Endothelial cell of umbilical vein (primary cell): ENCODE measurements at regions not wholly inside any gene's neighbourhood (a gene's known extent, or its start where the extent isn't known, plus 50 kb on each side); places are given as distances from the start of the nearest gene placed in this dataset.

Experiments
- BruUV-seq: library from RNA; stranded (reverse); fragments of 400-500 nt; replicated peaks from 2 replicates; lab custom pipeline; 2021; lab: Mats Ljungman, UMichigan
- CTCF ChIA-PET: fragments of 300-600, 350-600 bp; sonication (Branson Sonifier 250); formaldehyde crosslinking; loops from one replicate; lab custom pipeline; 2021; ENCODE audit warnings: antibody characterized with exemption, inconsistent platforms; lab: Charles Lee
- POLR2A ChIA-PET: fragments of 300-600, 350-600 bp; sonication (Branson Sonifier 250); formaldehyde crosslinking; loops from one replicate; lab custom pipeline; 2021; ENCODE audit warnings: antibody characterized with exemption, inconsistent platforms; lab: Charles Lee
- DNase-seq: peaks from one replicate; pipeline ENCODE4 v3.0.0-alpha.2; 2011; ENCODE audit warnings: low read depth, low spot score
- FAIRE-seq: peaks from 2 replicates; lab custom pipeline; 2011; peaks lifted over from hg19 to GRCh38; lab: Jason Lieb, UNC
- H2AFZ ChIP-seq: 2 replicates; pipeline ENCODE4 v1.6.0; 2012; ENCODE audit warnings: low read depth, low read length, control low read depth, inconsistent platforms
- H3K27ac ChIP-seq: 2 replicates; pipeline ENCODE4 v1.5.1; 2011; ENCODE audit warnings: low read depth, mild to moderate bottlenecking, control low read depth, low read length, moderate library complexity; ENCODE audit not compliant: insufficient read depth
- H3K27me3 ChIP-seq, 2 experiments: 2 replicates each; pipeline versions ENCODE4 v1.6.0 to v1.6.1; 2011; ENCODE audit warnings: low read length in 2 of 2, mixed read lengths in 1 of 2; ENCODE audit not compliant: control insufficient read depth in 2 of 2, insufficient read depth in 2 of 2
- H3K36me3 ChIP-seq, 2 experiments: 2 replicates in 1 of 2; 3 replicates in 1 of 2; pipeline ENCODE4 v1.5.1; 2011; ENCODE audit warnings: low read length in 2 of 2, mild to moderate bottlenecking in 1 of 2, moderate library complexity in 1 of 2; ENCODE audit not compliant: control insufficient read depth in 2 of 2, insufficient read depth in 2 of 2; ENCODE audit errors: extremely low read depth in 1 of 2
- H3K4me1 ChIP-seq: 3 replicates; pipeline ENCODE4 v1.5.1; 2011; ENCODE audit warnings: mild to moderate bottlenecking, low read length; ENCODE audit not compliant: control insufficient read depth, insufficient read depth; ENCODE audit errors: extremely low read depth
- H3K4me2 ChIP-seq: 2 replicates; pipeline ENCODE4 v1.6.1; 2011; ENCODE audit warnings: low read length, control low read depth, mixed read lengths; ENCODE audit not compliant: insufficient read depth
- H3K4me3 ChIP-seq, 3 experiments: fragments of 200-600 bp in 1 of 3; sonication (generic), shearing (Covaris generic) in 1 of 3; replicated peaks in 1 of 3; 2 replicates each; pipeline ENCODE4 v1.5.1; 2011 to 2016; ENCODE audit warnings: control low read depth in 3 of 3, low read length in 3 of 3, mild to moderate bottlenecking in 2 of 3, inconsistent platforms in 1 of 3, low read depth in 1 of 3, moderate library complexity in 1 of 3; ENCODE audit not compliant: insufficient read depth in 1 of 3
- H3K79me2 ChIP-seq: 2 replicates; pipeline ENCODE4 v1.6.0; 2012; ENCODE audit warnings: low read length, inconsistent platforms; ENCODE audit not compliant: control insufficient read depth, insufficient read depth
- H3K9ac ChIP-seq: replicated peaks from 2 replicates; pipeline ENCODE3; 2011; ENCODE audit warnings: low read length, control low read depth; ENCODE audit not compliant: insufficient read depth; ENCODE audit errors: extremely low read depth
- H3K9me1 ChIP-seq: replicated peaks from 3 replicates; pipeline ENCODE4 v1.6.0; 2011; ENCODE audit warnings: mild to moderate bottlenecking, low read length; ENCODE audit not compliant: control insufficient read depth, insufficient read depth; ENCODE audit errors: extremely low read depth
- H3K9me3 ChIP-seq: replicated peaks from 2 replicates; pipeline ENCODE4 v1.5.1; 2012; ENCODE audit warnings: low read length, inconsistent platforms; ENCODE audit not compliant: control insufficient read depth, insufficient read depth
- H4K20me1 ChIP-seq: replicated peaks from 2 replicates; pipeline ENCODE3; 2011; ENCODE audit warnings: mild to moderate bottlenecking, low read length; ENCODE audit not compliant: control insufficient read depth, insufficient read depth; ENCODE audit errors: extremely low read depth
- CTCF ChIP-seq, 2 donors: IDR thresholded peaks; 1 replicate in 1 of 2; 2 replicates in 1 of 2; pipeline ENCODE4 v1.5.1; 2011; ENCODE audit warnings: low read length in 2 of 2, mild to moderate bottlenecking in 2 of 2, moderate library complexity in 2 of 2, control low read depth in 1 of 2, inconsistent platforms in 1 of 2, low read depth in 1 of 2; ENCODE audit not compliant: insufficient read depth in 1 of 2; ENCODE audit errors: extremely low read depth in 1 of 2
- EZH2 ChIP-seq: IDR thresholded peaks from 2 replicates; pipeline ENCODE4 v1.6.1; 2012; ENCODE audit warnings: borderline replicate concordance, low read depth, mild to moderate bottlenecking, moderate library complexity, low read length, inconsistent platforms; ENCODE audit not compliant: severe bottlenecking
- FOS ChIP-seq: IDR thresholded peaks from 2 replicates; pipeline ENCODE4 v1.6.1; 2011; ENCODE audit warnings: mild to moderate bottlenecking, low read length, moderate library complexity, borderline replicate concordance; ENCODE audit not compliant: insufficient read depth
- GATA2 ChIP-seq: IDR thresholded peaks from 2 replicates; pipeline ENCODE4 v1.7.0; 2011; ENCODE audit warnings: low read depth, mild to moderate bottlenecking, moderate library complexity, mixed read lengths, low read length; ENCODE audit not compliant: insufficient read length, insufficient read depth
- JUN ChIP-seq: IDR thresholded peaks from 2 replicates; pipeline ENCODE4 v1.6.1; 2011; ENCODE audit warnings: borderline replicate concordance, low read depth; ENCODE audit not compliant: insufficient read length, insufficient read depth
- MAX ChIP-seq: IDR thresholded peaks from 2 replicates; pipeline ENCODE4 v1.6.1; 2011; ENCODE audit not compliant: insufficient read depth, insufficient read length
- MYC ChIP-seq: IDR thresholded peaks from one replicate; pipeline ENCODE4 v1.6.1; 2011; ENCODE audit warnings: mild to moderate bottlenecking, low read depth, low read length
- POLR2A ChIP-seq: IDR thresholded peaks from 2 replicates; pipeline ENCODE4 v1.6.1; 2012; ENCODE audit warnings: low read depth, mild to moderate bottlenecking, control low read depth, low read length
- POLR2AphosphoS5 ChIP-seq: IDR thresholded peaks from 2 replicates; pipeline ENCODE4 v1.6.1; 2012; ENCODE audit warnings: low read depth, mild to moderate bottlenecking, control low read depth, low read length, moderate library complexity; ENCODE audit not compliant: insufficient read depth
- dilution Hi-C: fragments of 300-500 bp; cut with MboI; formaldehyde crosslinking; loops from one replicate; pipeline ENCODE4 v1.15.0; 2019; ENCODE audit warnings: low sequenced_read_pairs; ENCODE audit not compliant: extremely low pct_ligation_motif_present
- intact Hi-C: fragments of 100-400 bp; cut with micrococcal nuclease; formaldehyde crosslinking; loops from one replicate; pipeline ENCODE4 v1.10.0; 2022

- intact Hi-C loops (no loop called here), dilution Hi-C loops (no loop called here)
- Histone ChIP-seq H3K9me3 (no peaks in the 10 kb centered on the region), H3K79me2 (no peaks in the 10 kb centered on the region), H4K20me1 (no peaks in the 10 kb centered on the region), H3K27me3 (peaks cover 0 to 2% of the 10 kb centered on the region in 2 experiments), H3K27ac (no peak overlapping the region), H3K4me3 (no peak overlapping the region), H3K4me2 (no peak overlapping the region), H2AFZ (no peak overlapping the region), H3K9ac (no peak overlapping the region), H3K9me1 (no peaks in the 10 kb centered on the region), H3K36me3 (no peaks in the 10 kb centered on the region), H3K4me1 (no peaks in the 10 kb centered on the region)
- POLR2A ChIA-PET = no interaction called here
- no peak for DNase-seq
- BruUV-seq = no TSS peak
- CTCF ChIA-PET = no interaction called here
- TF ChIP-seq POLR2A (no peak), GATA2 (no peak), CTCF (IDR thresholded peaks at IDR 0.05; ENCODE audit: extremely low read depth in 1 of 2, insufficient read depth in 1 of 2, low read depth in 1 of 2, low read length in 2 of 2) (no peak), POLR2AphosphoS5 (no peak), MAX (no peak), MYC (no peak), JUN (no peak), EZH2 (no peak), FOS (no peak)
- no peak for FAIRE-seq
Measured at GRCh38 chr2:65599693-65600092, 167.3 kb upstream of the SPRED2 start.
